ENCODE measurements at regions not wholly inside any gene's neighbourhood (a gene's known extent, or its start where the extent isn't known, plus 50 kb on each side); places are given as distances from the start of the nearest gene placed in this dataset.

DNA sequence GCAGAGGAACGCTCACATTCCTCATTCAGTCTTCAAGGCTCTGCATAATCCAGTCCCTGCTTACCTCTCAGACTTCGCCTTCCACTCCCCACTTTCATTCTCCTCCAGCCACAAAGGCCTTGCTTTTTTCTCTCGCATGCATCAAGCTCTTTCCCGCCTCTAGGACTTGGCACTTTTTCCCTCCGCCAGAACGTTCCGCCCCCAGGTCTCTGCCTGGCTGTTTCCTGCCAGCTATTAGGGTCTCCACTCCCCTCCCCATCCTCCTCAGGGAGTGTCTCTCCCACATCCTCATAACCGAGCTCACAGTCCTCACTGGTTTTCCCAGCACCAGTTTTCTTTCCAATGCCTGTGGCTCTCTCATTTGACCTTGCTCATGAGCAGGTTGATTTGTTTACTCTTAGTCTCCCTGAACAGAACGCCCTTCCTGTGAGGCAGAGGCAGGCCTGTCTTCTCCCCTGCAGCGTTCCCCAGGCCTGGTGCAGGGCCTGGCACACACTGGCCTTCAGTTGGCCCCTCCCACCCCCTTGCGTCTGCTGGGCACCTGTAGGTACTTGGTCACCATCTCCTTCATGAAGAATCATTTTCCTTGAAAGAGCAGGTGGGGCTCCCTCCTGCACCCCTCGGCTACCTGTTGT is 75.2 kb downstream of the RTL6 start:
- no peak for ATAC-seq (ENCODE audit: low FRiP score)
- DNase-seq (ENCODE audit: low spot score): no peak

DNA sequence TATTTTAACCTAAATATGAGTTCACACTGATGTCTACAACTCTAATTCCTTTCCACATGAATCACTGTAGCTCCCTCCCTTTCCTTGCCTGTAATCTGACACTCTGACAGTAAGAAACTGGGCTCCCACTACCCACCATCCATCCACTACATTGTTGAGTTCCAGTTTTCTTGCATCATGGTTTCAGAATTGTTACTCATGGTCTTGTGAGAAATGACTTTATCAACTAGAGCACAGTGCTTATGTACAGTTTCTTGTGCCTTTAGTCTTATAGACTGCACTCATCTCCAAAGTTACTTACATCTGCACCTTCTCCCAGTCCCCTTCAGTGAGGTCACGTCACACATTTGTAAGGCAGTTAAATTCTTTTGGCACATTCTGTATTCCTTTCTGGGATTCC is 78.6 kb downstream of the RTL6 start:
- DNase-seq (ENCODE audit: low spot score) (no peak), ATAC-seq (ENCODE audit: low FRiP score) (no peak)
- TF ChIP-seq, protein P1, sequence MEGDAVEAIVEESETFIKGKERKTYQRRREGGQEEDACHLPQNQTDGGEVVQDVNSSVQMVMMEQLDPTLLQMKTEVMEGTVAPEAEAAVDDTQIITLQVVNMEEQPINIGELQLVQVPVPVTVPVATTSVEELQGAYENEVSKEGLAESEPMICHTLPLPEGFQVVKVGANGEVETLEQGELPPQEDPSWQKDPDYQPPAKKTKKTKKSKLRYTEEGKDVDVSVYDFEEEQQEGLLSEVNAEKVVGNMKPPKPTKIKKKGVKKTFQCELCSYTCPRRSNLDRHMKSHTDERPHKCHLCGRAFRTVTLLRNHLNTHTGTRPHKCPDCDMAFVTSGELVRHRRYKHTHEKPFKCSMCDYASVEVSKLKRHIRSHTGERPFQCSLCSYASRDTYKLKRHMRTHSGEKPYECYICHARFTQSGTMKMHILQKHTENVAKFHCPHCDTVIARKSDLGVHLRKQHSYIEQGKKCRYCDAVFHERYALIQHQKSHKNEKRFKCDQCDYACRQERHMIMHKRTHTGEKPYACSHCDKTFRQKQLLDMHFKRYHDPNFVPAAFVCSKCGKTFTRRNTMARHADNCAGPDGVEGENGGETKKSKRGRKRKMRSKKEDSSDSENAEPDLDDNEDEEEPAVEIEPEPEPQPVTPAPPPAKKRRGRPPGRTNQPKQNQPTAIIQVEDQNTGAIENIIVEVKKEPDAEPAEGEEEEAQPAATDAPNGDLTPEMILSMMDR (IDR thresholded peaks at IDR 0.05): no peak

More for the DNA sequence above, 75.2 kb downstream of the RTL6 start:
- TF ChIP-seq, protein P1 (IDR thresholded peaks at IDR 0.05): no peak

DNA sequence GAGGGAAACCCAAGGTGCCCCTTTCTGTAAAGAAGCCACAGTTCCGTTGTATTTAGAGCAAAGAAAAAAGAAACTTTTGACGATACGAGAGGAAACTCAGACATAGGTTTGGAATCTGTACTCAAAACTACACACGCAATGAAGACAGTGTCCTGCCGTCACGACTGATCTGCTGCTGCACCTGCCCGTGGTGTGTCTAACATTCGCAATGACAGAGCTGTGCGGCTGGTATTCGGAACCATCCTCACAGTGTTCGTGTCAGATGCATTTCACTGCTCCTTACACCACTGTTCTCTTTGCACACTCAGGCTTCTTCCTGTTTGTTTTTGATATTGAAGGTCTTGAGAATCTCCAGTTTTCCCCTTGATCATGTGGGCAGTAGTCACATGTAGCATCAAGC is 84.8 kb downstream of the RTL6 start:
- DNase-seq (ENCODE audit: low spot score): no peak
- no peak for ATAC-seq (ENCODE audit: low FRiP score)
- TF ChIP-seq, protein P1 (IDR thresholded peaks at IDR 0.05): no peak

DNA sequence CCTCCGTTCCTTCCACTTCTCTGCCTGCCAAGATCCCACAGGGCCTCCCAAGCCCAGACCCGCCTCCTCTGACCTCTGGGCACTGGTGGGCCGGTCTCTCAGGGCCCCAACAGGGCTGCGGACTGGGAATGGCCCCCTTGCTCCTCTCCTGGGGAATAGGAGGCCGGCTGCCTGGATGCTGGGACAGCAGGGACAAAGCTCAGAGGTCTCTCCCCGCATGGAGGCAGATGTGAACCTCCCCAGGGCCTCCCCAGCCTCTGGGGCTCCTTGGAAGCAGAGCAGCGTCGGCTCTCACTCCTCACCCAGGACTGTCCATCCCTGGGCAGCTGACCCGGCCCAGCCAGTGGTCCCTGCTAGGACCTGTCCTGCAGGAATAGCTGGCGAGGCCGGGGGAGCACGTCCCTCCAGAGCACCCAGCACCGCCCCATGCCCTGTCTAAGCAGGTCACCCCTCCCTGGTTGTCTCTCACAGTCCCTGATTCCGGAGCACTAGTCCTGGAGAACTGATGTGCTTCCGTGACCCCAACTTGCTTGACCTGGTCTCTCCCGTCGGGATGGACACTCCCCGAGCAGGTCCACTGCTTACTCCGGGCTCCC is 85.8 kb downstream of the RTL6 start:
- DNase-seq (ENCODE audit: low spot score) (no peak), ATAC-seq (ENCODE audit: low FRiP score) (no peak)
- TF ChIP-seq, protein P1 (IDR thresholded peaks at IDR 0.05): no peak

DNA sequence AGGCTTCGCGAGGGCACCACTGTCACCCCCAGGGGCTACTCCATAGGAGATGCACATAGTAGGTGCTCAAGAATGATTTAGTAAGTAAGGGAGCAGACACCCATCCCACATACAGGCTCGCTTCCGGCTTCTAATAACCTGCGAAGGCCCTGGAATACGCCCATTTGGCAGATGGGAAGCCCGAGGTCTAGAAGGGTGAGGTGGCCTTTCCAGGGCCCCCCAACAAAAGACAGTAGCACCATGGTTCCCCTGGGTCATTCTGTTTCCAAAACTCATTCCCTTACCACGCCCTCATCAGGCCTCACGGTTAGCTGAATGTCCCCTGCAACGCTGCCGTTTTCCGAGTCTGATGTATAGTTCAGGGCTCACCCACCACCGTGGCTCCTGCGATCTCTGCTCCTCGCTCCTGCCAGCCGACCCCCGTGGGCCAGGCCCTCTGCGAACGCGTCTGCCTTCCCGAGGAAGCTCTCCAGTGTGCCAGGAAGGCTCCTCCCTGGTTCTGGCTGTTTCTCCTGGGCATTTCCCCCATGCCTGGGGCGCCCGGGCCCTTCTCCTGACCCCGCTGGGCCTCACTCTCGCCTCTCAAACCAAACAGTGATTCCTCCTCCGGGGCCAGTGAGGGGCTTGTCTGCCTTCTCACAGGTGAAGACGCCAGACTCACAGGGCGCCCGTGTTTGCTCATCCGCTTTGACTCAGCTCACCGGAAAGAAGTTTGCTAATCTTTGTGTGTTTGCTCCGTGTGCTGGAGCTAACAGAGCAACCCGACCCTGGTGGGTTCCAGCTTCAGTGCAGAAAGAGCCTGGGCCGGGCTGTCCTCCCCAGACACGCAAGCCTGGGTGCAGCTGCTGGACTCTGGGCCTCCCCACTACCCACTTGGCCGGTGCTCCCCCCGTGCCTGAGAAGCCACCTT is 86.6 kb downstream of the RTL6 start:
- ATAC-seq (ENCODE audit: low FRiP score) (no peak), DNase-seq (ENCODE audit: low spot score) (no peak)
- TF ChIP-seq, protein P1 (IDR thresholded peaks at IDR 0.05): no peak

DNA sequence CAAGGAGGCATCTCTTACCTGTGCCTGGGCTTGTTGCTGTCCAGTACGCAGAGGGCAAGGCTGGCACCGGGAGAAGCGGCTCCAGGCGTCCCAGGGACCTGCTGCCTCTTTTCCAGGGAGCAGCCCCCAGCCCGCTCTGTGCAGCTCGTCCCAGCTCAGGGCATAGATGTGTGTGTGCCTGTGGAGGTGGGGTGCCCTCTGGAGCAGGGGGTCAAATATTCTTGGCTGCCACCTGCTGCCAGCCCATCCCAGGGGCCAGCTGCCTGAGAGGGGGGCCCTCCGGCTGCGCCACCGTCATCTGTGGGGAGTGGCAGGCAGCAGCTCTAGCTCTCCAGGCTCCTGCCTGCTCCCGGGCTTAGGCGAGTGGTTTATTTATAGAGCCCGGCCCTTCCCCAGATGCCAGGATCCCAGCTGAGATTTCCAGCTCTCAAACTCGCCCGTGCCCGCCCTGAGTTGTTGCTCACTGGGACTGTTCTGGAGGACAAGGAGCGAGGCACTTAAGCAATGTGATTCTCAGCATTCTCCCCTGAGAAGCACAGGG is 87.5 kb downstream of the RTL6 start:
- no peak for DNase-seq (ENCODE audit: low spot score)
- TF ChIP-seq, protein P1 (IDR thresholded peaks at IDR 0.05): no peak
- no peak for ATAC-seq (ENCODE audit: low FRiP score)
